NCI-H1048 (cell line): ENCODE measurements at regions not wholly inside any gene's neighbourhood (a gene's known extent, or its start where the extent isn't known, plus 50 kb on each side); places are given as distances from the start of the nearest gene placed in this dataset.

Experiments used
- DNase-seq: peaks from one replicate; lab custom pipeline; 2025; lab: John Stamatoyannopoulos, UW

DNA sequence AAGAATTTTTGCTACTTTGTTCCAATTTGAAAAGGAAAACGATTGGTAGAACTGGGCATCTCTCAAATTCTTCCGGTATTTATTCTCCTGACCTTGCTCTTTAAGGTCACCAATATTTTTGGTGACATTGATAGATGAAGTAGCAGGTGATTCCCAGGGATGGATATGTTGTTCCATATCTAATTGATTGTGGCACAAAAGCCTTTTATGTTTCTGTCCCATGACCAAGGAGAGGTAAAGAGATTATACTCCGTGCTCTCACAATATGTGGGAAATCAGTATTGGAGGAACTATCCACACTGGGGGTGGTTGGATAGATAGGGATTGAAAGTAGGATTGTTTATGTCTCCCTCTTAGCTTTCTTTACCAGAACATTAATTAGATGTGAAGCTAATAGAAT, 61.7 kb upstream of the LRIG3 start:
- no peak for DNase-seq

DNA sequence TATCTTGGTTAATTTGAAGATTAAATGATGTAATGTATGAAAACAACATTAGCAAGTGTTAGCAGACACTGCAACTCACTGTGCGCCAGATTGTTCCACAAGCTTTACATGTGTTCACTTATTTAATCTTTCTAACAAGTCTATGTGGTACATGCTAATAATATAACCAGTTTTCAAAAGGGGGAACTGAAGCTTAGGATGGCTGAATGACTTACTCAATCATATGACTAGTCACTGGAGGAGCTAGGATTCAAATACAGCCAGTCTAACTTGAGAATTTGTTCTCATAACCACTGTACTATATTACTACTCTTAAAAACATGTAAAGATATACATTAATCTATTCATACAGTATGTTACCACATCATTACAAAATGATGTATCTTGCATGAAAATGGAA, 60.5 kb upstream of the LRIG3 start:
- no peak for DNase-seq

- DNase-seq = no peak
Observed at GRCh38 chr12:58978717-58979116, 58.4 kb upstream of the LRIG3 start.

DNA sequence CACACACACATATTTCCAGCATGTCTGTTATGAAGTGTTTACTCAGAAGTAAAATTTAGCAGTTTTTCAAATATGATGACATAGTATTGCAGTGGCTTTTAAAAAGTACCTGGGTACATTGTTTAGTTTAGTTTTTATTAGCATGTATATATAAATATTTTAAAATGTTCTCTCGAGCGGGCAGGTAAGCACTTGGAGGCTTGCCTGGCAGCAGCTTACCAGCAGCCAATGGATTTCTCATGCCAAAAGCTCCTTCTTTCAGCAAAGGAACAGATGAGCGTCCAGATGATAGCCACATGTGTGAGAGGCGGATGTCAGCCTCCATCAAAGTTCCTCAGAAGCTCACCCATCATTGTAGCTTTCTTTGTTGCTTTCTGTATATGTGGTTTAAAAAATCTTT, 57.2 kb upstream of the LRIG3 start:
- no peak for DNase-seq

DNA sequence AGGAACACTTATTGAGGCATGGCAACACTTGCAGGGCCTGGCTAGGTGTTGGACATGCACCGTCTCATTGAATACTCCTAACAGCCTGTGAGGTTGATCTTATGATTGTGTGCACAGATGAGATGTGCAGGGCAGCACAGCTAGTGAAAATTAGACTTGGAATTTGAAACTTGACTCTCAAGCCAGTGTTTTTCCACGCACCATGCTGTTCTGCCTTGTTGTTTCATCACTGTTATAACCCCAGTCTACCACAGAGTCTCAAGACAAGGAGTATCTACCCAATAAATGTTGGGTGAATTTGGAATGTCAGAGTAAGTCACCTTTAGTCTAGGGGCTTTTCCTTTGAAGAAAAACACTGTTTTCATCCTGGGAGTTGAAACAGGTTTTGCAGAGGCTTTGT, 55.8 kb upstream of the LRIG3 start:
- DNase-seq = no peak
